GM12892 (cell line): ENCODE measurements at regions not wholly inside any gene's neighbourhood (a gene's known extent, or its start where the extent isn't known, plus 50 kb on each side); places are given as distances from the start of the nearest gene placed in this dataset.
"Not testable (repeated sequence)": the region's sequence is repeated elsewhere in the genome, so short reads cannot be mapped to it uniquely, and the experiment has no call there.

Experiments used
- POLR2A ChIP-seq: IDR thresholded peaks from 2 replicates; pipeline ENCODE4 v1.6.1; 2011; ENCODE audit warnings: low read depth, low read length, control low read depth
- POLR2AphosphoS5 ChIP-seq: IDR thresholded peaks from 2 replicates; pipeline ENCODE4 v1.6.1; 2011; ENCODE audit warnings: low read depth, low read length, control low read depth
- TAF1 ChIP-seq: IDR thresholded peaks from 2 replicates; pipeline ENCODE4 v1.6.1; 2011; ENCODE audit warnings: low read depth, mild to moderate bottlenecking, control low read depth, low read length, borderline replicate concordance

DNA sequence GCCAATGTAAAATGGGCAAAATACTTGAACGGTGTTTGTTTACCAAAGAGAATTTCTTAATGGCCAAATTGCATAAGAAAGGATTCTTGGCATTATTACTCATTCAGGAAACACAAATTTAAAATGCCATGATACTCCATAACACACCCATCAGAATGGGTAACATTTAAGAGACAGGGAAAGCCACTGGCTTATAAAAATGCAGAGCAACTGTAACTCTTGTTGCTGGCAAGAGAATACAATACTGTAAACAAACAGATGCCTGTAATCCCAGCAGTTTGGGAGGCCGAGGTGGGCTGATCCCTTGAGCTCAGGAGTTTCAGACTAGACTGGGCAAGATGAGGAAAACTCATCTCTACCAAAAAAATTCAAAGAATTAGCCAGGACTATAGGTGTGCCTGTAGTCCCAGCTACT is 125.8 kb upstream of the NBPF11 start:
- not testable (repeated sequence) for TF ChIP-seq POLR2AphosphoS5, POLR2A, TAF1
